ENCODE measurements at regions not wholly inside any gene's neighbourhood (a gene's known extent, or its start where the extent isn't known, plus 50 kb on each side); places are given as distances from the start of the nearest gene placed in this dataset.

GRCh38 chr2:235156055-235156454 is 204.2 kb downstream of the SH3BP4 start:
- no peak for DNase-seq (ENCODE audit: low read depth)
- Histone ChIP-seq H3K4me3 (ENCODE audit: low read depth, low read length) (no peak overlapping the region), H3K27me3 (ENCODE audit: control insufficient read depth, insufficient read depth, low read length) (peaks cover 10% of the 10 kb centered on the region), H3K36me3 (ENCODE audit: control insufficient read depth, insufficient read depth, low read length) (no peaks in the 10 kb centered on the region)
- no peak for TF ChIP-seq CTCF (IDR thresholded peaks at IDR 0.05; ENCODE audit: insufficient read depth, low read length, poor library complexity, severe bottlenecking)

- Histone ChIP-seq H3K36me3 (ENCODE audit: control insufficient read depth, insufficient read depth, low read length) (no peaks in the 10 kb centered on the region), H3K4me3 (ENCODE audit: low read depth, low read length) (no peak overlapping the region), H3K27me3 (ENCODE audit: control insufficient read depth, insufficient read depth, low read length) (peaks cover 10% of the 10 kb centered on the region)
- DNase-seq (ENCODE audit: low read depth), result no peak
- no peak for TF ChIP-seq CTCF (IDR thresholded peaks at IDR 0.05; ENCODE audit: insufficient read depth, low read length, poor library complexity, severe bottlenecking)
These were observed 206.1 kb downstream of the SH3BP4 start for GRCh38 chr2:235157746-235158482.

GRCh38 chr2:235160281-235160810 is 208.5 kb downstream of the SH3BP4 start:
- Histone ChIP-seq H3K36me3 (ENCODE audit: control insufficient read depth, insufficient read depth, low read length) (no peaks in the 10 kb centered on the region), H3K27me3 (ENCODE audit: control insufficient read depth, insufficient read depth, low read length) (peaks cover 10% of the 10 kb centered on the region), H3K4me3 (ENCODE audit: low read depth, low read length) (no peak overlapping the region)
- DNase-seq (ENCODE audit: low read depth), result no peak
- no peak for TF ChIP-seq CTCF (IDR thresholded peaks at IDR 0.05; ENCODE audit: insufficient read depth, low read length, poor library complexity, severe bottlenecking)

- Histone ChIP-seq H3K27me3 (ENCODE audit: control insufficient read depth, insufficient read depth, low read length) (peaks cover 5% of the 10 kb centered on the region), H3K4me3 (ENCODE audit: low read depth, low read length) (no peak overlapping the region), H3K36me3 (ENCODE audit: control insufficient read depth, insufficient read depth, low read length) (no peaks in the 10 kb centered on the region)
- no peak for DNase-seq (ENCODE audit: low read depth)
- TF ChIP-seq CTCF (IDR thresholded peaks at IDR 0.05; ENCODE audit: insufficient read depth, low read length, poor library complexity, severe bottlenecking), result no peak
These were observed 209.7 kb downstream of the SH3BP4 start for GRCh38 chr2:235161565-235161964.

- DNase-seq (ENCODE audit: low read depth), result no peak
- Histone ChIP-seq H3K27me3 (ENCODE audit: control insufficient read depth, insufficient read depth, low read length) (no peaks in the 10 kb centered on the region), H3K36me3 (ENCODE audit: control insufficient read depth, insufficient read depth, low read length) (no peaks in the 10 kb centered on the region), H3K4me3 (ENCODE audit: low read depth, low read length) (no peak overlapping the region)
- TF ChIP-seq CTCF (IDR thresholded peaks at IDR 0.05; ENCODE audit: insufficient read depth, low read length, poor library complexity, severe bottlenecking), result no peak
These were observed 210.4 kb downstream of the SH3BP4 start for GRCh38 chr2:235162082-235162836.

Data from kidney epithelial cell (primary cell).